ENCODE measurements at regions not wholly inside any gene's neighbourhood (a gene's known extent, or its start where the extent isn't known, plus 50 kb on each side); places are given as distances from the start of the nearest gene placed in this dataset.
A peak's percentile ranks its signal among the peaks of the same experiment; 100 is the strongest.

DNA sequence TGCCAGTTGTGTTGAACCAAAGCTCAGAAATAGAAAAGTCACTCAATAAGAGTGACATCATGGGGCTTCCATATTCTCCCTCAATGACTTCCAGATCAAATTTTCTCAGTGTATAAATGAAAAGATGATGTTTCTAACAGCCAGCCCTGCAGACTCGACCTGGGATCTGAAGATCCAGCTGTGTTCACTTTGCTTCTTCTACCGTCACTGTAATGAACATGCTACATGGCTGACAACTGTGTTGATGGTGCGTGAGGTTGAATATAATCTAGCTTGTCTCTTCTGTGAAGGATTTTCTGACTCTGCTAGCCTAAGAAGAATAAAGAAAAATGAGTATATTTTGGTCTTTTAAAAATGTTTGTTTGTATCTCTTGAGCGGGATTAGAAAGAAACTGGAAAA is 577.8 kb downstream of the ETNK1 start:
- no peak overlapping the region for H3K4me3 ChIP-seq
- no peaks in the 10 kb centered on the region for H3K36me3 ChIP-seq
- no peaks in the 10 kb centered on the region for H3K27me3 ChIP-seq
- H3K4me1 ChIP-seq, result no peaks in the 10 kb centered on the region
- ATAC-seq, result no peak
- H3K9me3 ChIP-seq, result peaks cover 0 to 6% (median 0%) of the 10 kb centered on the region in 3 donors
- 73% methylated on average over 4 of the region's 4 CpGs for WGBS, 2 donors (ENCODE audit: low coverage in 1 of 2)
- TF ChIP-seq, protein P1, sequence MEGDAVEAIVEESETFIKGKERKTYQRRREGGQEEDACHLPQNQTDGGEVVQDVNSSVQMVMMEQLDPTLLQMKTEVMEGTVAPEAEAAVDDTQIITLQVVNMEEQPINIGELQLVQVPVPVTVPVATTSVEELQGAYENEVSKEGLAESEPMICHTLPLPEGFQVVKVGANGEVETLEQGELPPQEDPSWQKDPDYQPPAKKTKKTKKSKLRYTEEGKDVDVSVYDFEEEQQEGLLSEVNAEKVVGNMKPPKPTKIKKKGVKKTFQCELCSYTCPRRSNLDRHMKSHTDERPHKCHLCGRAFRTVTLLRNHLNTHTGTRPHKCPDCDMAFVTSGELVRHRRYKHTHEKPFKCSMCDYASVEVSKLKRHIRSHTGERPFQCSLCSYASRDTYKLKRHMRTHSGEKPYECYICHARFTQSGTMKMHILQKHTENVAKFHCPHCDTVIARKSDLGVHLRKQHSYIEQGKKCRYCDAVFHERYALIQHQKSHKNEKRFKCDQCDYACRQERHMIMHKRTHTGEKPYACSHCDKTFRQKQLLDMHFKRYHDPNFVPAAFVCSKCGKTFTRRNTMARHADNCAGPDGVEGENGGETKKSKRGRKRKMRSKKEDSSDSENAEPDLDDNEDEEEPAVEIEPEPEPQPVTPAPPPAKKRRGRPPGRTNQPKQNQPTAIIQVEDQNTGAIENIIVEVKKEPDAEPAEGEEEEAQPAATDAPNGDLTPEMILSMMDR (IDR thresholded peaks at IDR 0.05), result no peak
- TF ChIP-seq EP300 (IDR thresholded peaks at IDR 0.05) (no peak), POLR2A (IDR thresholded peaks at IDR 0.05) (no peak), POLR2AphosphoS5 (IDR thresholded peaks at IDR 0.05) (no peak)
- no peak overlapping the region for H3K27ac ChIP-seq

DNA sequence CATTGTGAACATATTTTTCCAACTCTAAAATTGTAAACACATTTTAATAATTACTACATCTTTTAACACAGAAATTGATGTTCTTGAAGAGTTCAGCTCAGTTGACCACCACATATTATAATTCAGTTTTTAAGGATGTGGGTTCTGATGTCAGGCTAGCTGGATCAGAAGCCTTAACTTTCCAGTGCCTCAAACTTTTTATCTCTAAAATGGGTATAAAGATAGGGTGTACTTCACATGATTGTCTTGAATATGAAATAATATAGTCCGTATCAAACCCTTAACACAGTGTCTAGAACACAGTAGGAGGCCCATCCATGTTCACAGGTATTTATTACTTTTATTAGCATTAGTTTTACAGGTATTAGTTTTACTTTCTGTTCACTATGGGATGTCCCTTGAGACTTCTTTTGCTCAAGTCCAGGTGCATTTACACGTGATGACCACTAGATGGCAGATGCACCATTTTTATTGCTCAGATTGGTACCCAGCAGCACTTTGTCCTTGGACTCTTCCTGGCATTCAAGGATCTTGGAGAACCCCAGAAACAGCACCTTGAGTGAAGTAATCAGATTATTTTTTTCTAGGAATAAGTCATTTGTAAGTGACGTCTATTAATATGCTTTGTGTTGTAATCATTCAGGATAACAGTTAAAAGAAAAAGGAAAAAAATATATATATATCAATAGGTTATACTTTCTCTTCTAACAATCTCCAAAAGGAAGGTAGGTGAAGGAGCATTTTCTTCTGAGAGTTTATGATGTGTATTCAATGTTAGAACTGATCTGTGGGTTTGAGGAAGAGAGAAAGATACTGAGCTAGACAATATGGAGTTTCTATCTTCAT is 580.2 kb downstream of the ETNK1 start:
- no peak for TF ChIP-seq POLR2A (IDR thresholded peaks at IDR 0.05)
- TF ChIP-seq, protein P1 (IDR thresholded peaks at IDR 0.05), result peak; percentile 84 to 91 (median 90)
- no peak overlapping the region for H3K27ac ChIP-seq

DNA sequence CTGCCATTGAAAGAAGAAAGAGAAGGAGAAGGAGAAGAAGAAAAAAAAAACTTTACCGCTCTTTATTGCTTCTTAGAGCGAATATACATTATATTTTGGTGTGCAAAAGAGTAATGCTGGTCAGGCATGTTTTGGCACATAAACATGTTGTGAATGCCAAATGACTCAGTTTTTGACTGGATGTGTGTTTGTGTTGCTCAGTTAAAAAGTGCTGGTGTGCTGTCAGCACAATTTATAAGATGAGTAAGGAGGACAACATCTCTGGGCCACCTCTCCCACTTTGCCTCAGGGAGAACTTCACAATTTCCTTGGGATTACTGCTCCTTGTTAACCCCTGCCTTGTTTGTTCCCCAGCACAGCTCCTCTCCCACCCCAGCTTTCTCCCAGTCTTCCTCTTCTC is 584.8 kb downstream of the ETNK1 start:
- 45 to 86% methylated on average over 2 of the region's 2 CpGs for WGBS, 2 donors (ENCODE audit: low coverage in 1 of 2)

More for the DNA sequence above, 580.2 kb downstream of the ETNK1 start:
- no peaks in the 10 kb centered on the region for H3K4me1 ChIP-seq
- H3K9me3 ChIP-seq, result no peaks in the 10 kb centered on the region
- no peak for ATAC-seq
- no peaks in the 10 kb centered on the region for H3K27me3 ChIP-seq
- 33 to 37% methylated on average over 3 of the region's 3 CpGs for WGBS, 2 donors (ENCODE audit: low coverage in 1 of 2)
- H3K4me3 ChIP-seq, result no peak overlapping the region
- no peaks in the 10 kb centered on the region for H3K36me3 ChIP-seq

DNA sequence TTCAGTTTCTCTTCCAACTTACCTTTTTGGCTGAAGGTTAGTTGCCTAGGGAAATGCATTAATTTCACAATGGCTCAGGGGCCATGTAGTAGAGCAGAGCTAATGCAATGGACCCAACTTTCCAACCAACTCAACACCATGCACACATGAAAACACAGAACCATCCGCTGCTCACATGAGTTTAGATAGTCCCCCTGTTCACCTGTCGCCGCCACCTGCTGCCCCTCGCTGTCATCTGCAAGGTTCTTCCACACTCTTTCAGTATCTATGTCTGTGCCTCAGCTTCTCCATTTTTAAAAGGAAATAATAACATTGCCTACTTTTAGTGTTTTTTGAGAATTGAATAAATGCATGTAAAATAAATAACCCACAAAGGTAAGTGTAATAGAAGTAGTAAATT is 585.6 kb downstream of the ETNK1 start:
- Histone ChIP-seq H3K36me3 (no peaks in the 10 kb centered on the region), H3K9me3 (peaks cover 0 to 13% (median 0%) of the 10 kb centered on the region in 3 donors), H3K4me1 (peaks cover 0 to 15% (median 0%) of the 10 kb centered on the region in 3 donors), H3K27me3 (no peaks in the 10 kb centered on the region), H3K27ac (no peak overlapping the region), H3K4me3 (no peak overlapping the region)
- 98 to 100% methylated on average over 4 of the region's 4 CpGs for WGBS, 2 donors (ENCODE audit: low coverage in 1 of 2)
- ATAC-seq, result no peak
- TF ChIP-seq EP300 (IDR thresholded peaks at IDR 0.05), result no peak

More for the DNA sequence above, 584.8 kb downstream of the ETNK1 start:
- peaks cover 0 to 5% (median 0%) of the 10 kb centered on the region in 3 donors for H3K9me3 ChIP-seq
- TF ChIP-seq, protein P1 (IDR thresholded peaks at IDR 0.05), result no peak
- TF ChIP-seq POLR2AphosphoS5 (IDR thresholded peaks at IDR 0.05) (no peak), POLR2A (IDR thresholded peaks at IDR 0.05) (no peak), EP300 (IDR thresholded peaks at IDR 0.05) (no peak)
- H3K36me3 ChIP-seq, result no peaks in the 10 kb centered on the region
- no peak overlapping the region for H3K27ac ChIP-seq
- H3K4me1 ChIP-seq, result peaks cover 0 to 15% (median 0%) of the 10 kb centered on the region in 3 donors
- no peak for ATAC-seq
- H3K27me3 ChIP-seq, result no peaks in the 10 kb centered on the region
- no peak overlapping the region for H3K4me3 ChIP-seq

DNA sequence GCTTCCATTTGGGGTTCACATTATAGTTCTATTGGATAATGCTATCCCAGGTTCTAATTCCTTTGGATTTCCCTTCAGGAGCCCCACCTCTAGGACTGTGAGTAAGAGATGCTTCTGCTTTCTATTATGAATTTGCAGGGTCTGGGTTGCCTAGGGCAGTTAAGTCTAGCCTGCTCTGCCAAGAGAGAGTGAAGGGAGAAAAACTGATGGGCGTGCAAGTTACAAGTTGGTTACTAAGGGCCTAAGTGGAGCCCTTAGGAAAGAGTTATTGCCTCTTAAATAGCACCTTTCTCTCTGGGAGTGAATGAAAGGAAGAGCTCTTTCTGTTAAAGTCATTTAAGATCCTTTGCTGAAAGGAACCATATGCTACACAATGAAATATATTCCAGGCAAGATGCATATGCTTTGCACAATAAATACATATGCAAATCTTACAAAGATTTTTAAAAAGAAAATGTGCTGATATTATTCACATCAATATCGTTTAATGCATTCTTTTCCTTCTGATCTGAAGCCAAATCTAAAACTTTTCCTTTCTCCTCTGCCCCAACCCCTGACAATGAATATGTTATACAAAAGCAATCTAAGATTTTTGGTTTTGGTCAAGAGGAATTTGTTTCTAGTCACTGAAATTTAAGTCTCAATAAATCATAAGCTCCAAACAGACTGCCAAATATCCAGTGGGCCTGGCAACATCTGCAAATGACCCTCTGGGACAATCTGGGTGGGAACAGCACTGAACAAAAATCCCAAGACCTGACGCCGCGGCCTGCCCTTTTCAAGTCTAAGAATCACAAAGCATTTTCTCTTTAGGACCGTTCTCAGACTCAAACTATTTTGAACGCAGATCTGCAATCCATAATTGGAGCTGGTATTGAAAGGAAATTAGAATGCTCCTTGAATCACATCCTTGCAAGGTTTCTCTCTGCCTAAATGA is 586.7 kb downstream of the ETNK1 start:
- peaks cover 0 to 15% (median 0%) of the 10 kb centered on the region in 3 donors for H3K4me1 ChIP-seq
- H3K4me3 ChIP-seq, result no peak overlapping the region

More for the DNA sequence above, 586.7 kb downstream of the ETNK1 start:
- TF ChIP-seq, protein P1 (IDR thresholded peaks at IDR 0.05), result no peak
- TF ChIP-seq POLR2AphosphoS5 (IDR thresholded peaks at IDR 0.05) (no peak), POLR2A (IDR thresholded peaks at IDR 0.05) (no peak), EP300 (IDR thresholded peaks at IDR 0.05) (no peak)
- Histone ChIP-seq H3K27me3 (no peaks in the 10 kb centered on the region), H3K9me3 (peaks cover 0 to 24% (median 0%) of the 10 kb centered on the region in 3 donors), H3K27ac (no peak overlapping the region), H3K36me3 (no peaks in the 10 kb centered on the region)
- no peak for ATAC-seq
- 26 to 40% methylated on average over 3 to 6 of the region's 7 CpGs for WGBS, 2 donors (ENCODE audit: low coverage in 1 of 2)
